ENCODE measurements at regions not wholly inside any gene's neighbourhood (a gene's known extent, or its start where the extent isn't known, plus 50 kb on each side); places are given as distances from the start of the nearest gene placed in this dataset.

- TF ChIP-seq, protein P1, sequence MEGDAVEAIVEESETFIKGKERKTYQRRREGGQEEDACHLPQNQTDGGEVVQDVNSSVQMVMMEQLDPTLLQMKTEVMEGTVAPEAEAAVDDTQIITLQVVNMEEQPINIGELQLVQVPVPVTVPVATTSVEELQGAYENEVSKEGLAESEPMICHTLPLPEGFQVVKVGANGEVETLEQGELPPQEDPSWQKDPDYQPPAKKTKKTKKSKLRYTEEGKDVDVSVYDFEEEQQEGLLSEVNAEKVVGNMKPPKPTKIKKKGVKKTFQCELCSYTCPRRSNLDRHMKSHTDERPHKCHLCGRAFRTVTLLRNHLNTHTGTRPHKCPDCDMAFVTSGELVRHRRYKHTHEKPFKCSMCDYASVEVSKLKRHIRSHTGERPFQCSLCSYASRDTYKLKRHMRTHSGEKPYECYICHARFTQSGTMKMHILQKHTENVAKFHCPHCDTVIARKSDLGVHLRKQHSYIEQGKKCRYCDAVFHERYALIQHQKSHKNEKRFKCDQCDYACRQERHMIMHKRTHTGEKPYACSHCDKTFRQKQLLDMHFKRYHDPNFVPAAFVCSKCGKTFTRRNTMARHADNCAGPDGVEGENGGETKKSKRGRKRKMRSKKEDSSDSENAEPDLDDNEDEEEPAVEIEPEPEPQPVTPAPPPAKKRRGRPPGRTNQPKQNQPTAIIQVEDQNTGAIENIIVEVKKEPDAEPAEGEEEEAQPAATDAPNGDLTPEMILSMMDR (IDR thresholded peaks at IDR 0.05 in 4 of 5, conservative IDR thresholded peaks at IDR 0.05 in 1 of 5), result no peak
- no peak for TF ChIP-seq POLR2A (IDR thresholded peaks at IDR 0.05)
Measured at GRCh38 chr12:104873374-104873773, 84.7 kb downstream of the SLC41A2 start.

Measured in gastrocnemius medialis (tissue), 4 donors.